Epithelial cell of proximal tubule (primary cell): ENCODE measurements at regions not wholly inside any gene's neighbourhood (a gene's known extent, or its start where the extent isn't known, plus 50 kb on each side); places are given as distances from the start of the nearest gene placed in this dataset.
A peak's percentile ranks its signal among the peaks of the same experiment; 100 is the strongest.

Source experiments
- DNase-seq: peaks from one replicate; pipeline ENCODE4 v3.0.0-alpha.2; 2011; ENCODE audit warnings: low read depth
- H3K4me3 ChIP-seq: 2 replicates; pipeline ENCODE4 v1.5.1; 2011; ENCODE audit warnings: low read depth, mild to moderate bottlenecking, low read length
- TF ChIP-seq, protein P1 (sequence below): conservative IDR thresholded peaks from 2 replicates; pipeline ENCODE4 v1.5.1; 2012; ENCODE audit warnings: low read depth, mild to moderate bottlenecking, low read length

DNA sequence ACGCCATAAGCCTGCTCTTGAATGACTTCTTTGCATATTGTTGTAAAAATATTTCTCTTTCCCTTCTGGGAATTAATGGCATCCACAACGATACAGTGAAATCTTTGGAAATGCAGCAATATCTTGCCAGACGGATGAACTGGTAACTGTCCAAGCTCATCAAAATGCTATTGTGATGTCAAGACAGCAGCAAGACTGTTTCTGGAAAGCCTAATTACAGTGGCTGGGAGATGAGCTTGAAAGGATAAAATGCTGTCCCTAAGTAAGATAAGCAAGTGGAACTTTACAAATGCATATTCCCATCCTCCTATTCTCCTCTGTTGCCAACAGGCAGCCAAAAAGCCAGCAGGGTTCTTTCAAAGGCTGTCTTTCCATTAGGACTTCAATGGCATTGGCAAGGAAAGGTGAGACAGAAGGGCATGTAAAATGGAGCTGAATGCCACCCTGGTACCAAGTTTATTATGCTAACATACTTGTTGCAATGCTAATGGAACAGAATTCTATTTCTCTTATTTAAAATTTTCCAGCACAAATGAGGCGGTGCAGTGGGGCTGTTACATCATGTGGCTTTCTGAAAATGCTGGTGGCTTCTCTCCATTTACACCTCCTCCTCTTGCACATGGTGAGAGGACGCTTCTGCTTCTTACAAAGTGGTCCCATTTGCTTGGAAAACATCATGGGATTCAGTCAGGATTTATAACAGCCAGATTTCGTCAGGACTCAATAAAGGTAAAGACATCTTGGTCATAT is 178.3 kb upstream of the PTER start:
- TF ChIP-seq, protein P1, sequence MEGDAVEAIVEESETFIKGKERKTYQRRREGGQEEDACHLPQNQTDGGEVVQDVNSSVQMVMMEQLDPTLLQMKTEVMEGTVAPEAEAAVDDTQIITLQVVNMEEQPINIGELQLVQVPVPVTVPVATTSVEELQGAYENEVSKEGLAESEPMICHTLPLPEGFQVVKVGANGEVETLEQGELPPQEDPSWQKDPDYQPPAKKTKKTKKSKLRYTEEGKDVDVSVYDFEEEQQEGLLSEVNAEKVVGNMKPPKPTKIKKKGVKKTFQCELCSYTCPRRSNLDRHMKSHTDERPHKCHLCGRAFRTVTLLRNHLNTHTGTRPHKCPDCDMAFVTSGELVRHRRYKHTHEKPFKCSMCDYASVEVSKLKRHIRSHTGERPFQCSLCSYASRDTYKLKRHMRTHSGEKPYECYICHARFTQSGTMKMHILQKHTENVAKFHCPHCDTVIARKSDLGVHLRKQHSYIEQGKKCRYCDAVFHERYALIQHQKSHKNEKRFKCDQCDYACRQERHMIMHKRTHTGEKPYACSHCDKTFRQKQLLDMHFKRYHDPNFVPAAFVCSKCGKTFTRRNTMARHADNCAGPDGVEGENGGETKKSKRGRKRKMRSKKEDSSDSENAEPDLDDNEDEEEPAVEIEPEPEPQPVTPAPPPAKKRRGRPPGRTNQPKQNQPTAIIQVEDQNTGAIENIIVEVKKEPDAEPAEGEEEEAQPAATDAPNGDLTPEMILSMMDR, result no peak
- DNase-seq, result no peak
- H3K4me3 ChIP-seq, result no peak overlapping the region

DNA sequence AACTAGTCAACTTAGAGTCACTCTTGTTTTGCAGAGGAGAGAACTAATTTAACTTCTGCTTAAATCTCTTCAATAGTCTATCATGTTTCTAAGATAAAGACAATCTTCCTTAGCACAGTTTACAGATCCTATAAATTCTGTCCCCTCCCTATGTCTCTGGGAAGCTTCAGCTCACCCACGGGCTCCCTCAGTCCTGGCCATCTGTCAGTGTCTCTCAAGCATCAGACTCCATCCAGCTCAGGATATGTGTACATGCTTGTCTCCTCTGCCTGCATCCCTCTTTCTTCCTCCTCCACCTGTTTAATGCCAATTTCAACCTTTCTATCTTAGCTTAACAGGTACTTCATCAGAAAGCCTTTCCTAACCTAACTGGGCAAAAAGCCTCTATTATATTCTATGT is 177.1 kb upstream of the PTER start:
- DNase-seq, result no peak
- no peak overlapping the region for H3K4me3 ChIP-seq
- TF ChIP-seq, protein P1, result no peak

DNA sequence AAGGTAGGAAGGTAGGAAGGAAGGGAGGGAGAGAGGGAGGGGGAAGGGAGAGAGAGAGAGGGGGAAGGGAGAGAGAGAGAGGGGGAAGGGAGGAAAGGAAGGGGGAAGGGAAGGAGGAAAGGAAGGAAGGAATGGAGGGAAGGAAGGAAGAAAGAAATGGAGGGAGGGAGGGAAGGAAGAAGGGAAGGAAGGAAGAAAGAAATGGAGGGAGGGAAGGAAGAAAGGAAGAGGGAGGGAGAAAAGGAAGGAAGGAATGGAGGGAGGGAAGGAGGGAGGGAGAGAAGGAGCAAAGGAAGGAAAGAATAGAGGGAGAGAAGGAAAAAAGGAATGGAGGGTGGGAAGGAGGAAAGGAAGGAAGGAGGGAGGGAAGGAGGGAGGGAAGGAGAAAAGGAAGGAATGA is 176.4 kb upstream of the PTER start:
- TF ChIP-seq, protein P1, result no peak
- DNase-seq, result no peak
- no peak overlapping the region for H3K4me3 ChIP-seq

DNA sequence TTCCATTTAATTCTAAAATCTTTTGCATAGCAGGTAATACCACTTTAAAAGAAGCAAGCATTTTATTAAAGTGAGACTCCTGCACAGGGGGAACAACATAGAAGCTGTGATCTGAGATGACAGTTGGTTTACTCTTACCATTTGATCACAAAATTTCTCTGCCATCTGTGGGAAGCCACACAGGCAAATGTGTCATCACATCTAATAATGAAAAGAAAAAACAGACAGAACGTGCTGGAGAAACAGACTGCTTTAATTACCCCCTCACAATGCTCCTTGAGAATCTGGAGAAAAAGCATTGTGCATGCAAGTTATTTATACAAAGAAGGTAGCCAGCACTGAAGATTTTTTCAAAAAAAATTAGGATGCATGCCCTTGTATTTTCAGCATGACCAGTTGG is 165.2 kb upstream of the PTER start:
- TF ChIP-seq, protein P1, result no peak
- no peak overlapping the region for H3K4me3 ChIP-seq
- no peak for DNase-seq

DNA sequence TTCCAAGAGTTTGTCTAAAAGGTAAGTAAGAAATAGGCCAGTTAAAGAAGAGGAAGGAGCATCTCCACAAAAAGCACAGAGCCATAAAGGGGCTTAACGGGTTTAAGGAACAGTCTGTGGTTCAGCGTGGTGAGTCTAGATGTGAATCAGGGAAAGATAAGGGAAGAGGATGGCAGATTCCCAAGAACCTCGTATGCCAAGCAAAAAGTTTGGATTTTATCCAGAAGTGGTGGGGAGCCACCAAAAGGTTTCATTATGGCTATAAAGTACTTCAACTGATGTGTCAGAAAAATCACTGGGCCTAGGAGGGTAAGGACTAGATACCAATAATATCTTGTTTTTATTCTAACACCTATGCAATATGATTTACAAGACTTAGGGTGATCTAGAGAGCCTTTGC is 161.9 kb upstream of the PTER start:
- TF ChIP-seq, protein P1, result no peak
- DNase-seq, result no peak
- no peak overlapping the region for H3K4me3 ChIP-seq

DNA sequence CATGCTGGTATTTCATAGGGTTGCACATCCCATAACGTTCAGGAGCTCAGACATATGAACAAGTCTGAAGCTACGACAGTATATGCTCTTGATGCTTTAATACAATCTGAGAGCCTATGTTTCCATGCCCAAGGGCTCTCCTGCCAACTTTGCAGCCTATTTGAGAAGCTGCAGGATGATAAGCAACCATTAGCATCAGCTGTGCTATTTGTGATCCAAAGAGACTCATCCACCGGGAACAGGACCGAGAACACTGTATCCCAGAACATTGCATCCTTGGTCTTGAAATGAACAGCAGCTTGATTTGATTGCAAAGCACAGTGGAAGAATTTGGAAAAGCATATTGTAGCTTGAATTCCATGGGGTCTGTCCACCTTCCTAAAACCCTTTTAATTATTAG is 156.2 kb upstream of the PTER start:
- H3K4me3 ChIP-seq, result no peak overlapping the region
- TF ChIP-seq, protein P1, result no peak
- DNase-seq, result no peak

DNA sequence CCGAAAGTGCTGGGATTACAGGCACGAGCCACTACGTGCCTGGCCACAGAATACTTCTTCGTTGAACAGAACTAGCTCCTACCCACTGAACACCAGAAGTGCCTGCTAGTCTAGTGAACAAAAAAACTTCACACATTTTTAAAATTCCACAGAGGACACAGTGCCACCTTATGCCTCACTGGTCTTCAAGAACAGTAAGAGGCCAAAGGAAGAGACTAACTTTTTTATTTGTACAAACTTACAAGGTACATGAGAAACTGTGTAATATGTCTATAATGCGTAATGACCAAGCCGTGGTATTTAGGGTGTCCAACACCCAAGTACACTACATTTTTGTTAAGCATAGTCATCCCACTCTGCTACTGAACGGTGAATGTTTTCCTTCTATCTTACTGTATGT is 144.4 kb upstream of the PTER start:
- H3K4me3 ChIP-seq, result no peak overlapping the region
- TF ChIP-seq, protein P1, result no peak
- peak; percentile 23 for DNase-seq
